KOPT-K1 (cell line): ENCODE measurements at regions not wholly inside any gene's neighbourhood (a gene's known extent, or its start where the extent isn't known, plus 50 kb on each side); places are given as distances from the start of the nearest gene placed in this dataset.

Experiments used
- H3K27ac ChIP-seq: fragments of 200-600 bp; sonication (generic); 2 replicates; pipeline ENCODE4 v1.5.1; 2016; ENCODE audit warnings: antibody characterized with exemption, mild to moderate bottlenecking, low read depth, low read length; ENCODE audit not compliant: poor library complexity, severe bottlenecking
- H3K36me3 ChIP-seq: fragments of 200-600 bp; sonication (generic); 2 replicates; pipeline ENCODE4 v1.5.1; 2017; ENCODE audit warnings: antibody characterized with exemption, mild to moderate bottlenecking, low read length, moderate library complexity; ENCODE audit not compliant: insufficient read depth
- H3K9me3 ChIP-seq: fragments of 200-600 bp; sonication (generic); 2 replicates; pipeline ENCODE4 v1.5.1; 2017; ENCODE audit warnings: antibody characterized with exemption, low read length, mild to moderate bottlenecking; ENCODE audit not compliant: insufficient read depth, poor library complexity, severe bottlenecking

DNA sequence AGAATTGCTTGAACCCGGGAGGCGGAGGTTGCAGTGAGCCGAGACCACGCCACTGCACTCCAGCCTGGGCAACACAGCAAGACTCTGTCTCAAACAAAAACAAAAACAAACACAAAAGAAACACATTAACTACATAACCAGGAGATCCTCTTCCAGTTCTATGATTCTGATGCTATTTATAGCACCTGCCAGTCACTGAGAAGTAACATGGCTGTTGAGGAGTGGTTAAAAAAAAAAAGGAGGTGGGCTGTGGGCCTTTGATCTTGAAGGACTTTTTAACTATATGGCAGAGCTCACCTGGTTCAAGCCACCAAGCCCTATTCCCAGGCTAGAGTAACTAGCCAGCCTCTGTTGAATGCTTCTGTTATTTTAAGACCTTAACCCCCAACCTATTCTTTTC is 148.8 kb downstream of the ZBTB18 start:
- Histone ChIP-seq H3K9me3 (no peaks in the 10 kb centered on the region), H3K36me3 (no peaks in the 10 kb centered on the region), H3K27ac (no peak overlapping the region)

DNA sequence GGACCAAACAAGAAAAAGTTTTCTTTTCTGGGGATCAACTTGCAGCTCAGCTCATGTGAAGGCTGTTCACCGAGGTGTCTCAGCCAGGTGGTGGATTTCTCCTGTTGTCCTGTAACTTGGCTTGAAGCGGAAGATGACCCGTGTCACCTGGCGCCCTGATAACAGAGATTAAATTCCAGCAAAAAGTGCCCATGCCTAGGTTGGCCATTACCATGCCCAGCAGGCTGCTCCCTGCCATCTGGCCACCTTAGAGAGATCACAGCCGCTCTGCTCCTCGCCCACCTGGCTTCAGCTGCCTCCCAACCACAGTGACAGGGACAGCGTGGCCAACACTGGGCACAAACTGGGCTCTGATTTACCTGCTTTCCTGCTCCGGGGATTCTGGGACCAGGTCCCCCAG is 149.5 kb downstream of the ZBTB18 start:
- H3K36me3 ChIP-seq = no peaks in the 10 kb centered on the region
- H3K27ac ChIP-seq = no peak overlapping the region
- no peaks in the 10 kb centered on the region for H3K9me3 ChIP-seq

DNA sequence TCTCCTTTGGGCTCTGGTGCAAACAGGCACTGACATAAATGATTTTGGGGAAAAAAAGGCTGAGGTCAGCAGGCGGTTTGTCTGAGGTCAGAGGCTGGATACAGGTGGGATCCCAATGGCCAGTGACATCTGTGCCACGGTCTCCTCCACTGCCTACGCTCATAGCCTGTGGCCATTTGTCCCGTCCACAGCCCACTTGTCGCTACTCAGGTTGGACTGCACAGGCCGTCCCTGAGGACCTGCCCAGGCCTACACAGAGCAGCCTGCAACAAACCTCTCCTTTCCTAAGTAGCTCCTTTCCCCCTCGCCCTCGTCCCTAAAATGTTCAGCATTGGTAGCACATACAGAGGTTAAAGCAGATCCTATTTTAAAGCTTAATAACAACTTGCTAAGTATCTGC is 150.7 kb downstream of the ZBTB18 start:
- no peak overlapping the region for H3K27ac ChIP-seq
- H3K9me3 ChIP-seq = no peaks in the 10 kb centered on the region
- no peaks in the 10 kb centered on the region for H3K36me3 ChIP-seq

DNA sequence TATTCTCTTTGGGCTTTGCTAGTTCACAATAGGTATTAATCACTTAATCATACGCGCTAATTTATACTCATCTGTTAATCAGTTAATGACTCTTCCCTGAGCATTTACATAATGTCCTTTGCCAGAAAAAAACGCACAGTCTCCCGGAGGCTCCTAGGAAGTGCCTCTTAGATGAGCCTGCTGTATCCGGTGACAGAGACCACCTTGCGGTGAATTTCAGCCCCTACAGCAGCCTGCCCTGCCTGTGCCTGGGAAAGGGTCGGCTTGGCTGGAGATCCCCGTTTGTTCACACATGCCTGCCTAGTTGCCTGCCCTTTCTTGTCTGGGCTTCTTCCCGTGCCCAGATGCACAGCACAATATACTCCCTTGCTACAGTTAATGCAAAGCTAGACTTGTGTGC is 152.9 kb downstream of the ZBTB18 start:
- no peaks in the 10 kb centered on the region for H3K36me3 ChIP-seq

DNA sequence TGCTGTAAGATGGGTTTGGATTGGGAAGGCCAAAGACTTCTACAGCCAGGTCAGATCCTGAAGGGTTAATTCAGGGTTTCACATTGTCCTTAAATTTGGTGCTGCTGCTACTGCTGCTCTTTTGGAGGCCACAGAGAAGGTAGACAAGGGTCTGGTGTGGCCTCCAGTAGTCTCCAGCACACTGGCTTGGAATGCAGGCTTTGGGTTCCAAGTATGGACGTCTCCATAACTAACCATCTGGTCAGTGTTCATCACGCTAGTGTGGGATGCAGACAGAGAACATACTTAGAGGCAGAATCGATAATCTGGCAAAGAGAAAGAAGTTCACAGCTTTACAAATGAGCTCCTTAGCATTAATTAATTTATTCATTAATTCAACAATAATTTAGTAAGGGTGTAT is 154.1 kb downstream of the ZBTB18 start:
- H3K27ac ChIP-seq = no peak overlapping the region
- no peaks in the 10 kb centered on the region for H3K9me3 ChIP-seq
- no peaks in the 10 kb centered on the region for H3K36me3 ChIP-seq

More for the DNA sequence above, 152.9 kb downstream of the ZBTB18 start:
- no peak overlapping the region for H3K27ac ChIP-seq
- no peaks in the 10 kb centered on the region for H3K9me3 ChIP-seq

DNA sequence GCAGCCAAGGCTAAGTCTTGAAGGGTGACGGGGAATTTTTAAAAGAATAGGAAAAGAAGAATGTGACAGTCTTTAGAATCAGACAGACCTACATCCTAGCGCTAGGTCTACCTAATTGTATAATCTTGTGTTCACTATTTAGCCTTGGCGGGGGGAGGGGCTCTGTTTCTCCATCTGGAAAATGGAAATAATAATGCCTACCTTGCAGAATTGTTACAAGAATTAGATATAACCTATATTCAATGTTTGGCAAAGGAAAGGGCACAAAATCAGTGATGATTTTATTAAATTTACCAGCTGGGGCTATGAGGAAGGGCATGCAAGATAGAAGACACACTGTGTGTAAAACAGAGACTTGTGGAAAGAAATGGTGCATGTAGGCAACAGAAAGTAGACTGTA is 154.8 kb downstream of the ZBTB18 start:
- H3K27ac ChIP-seq = no peak overlapping the region
- no peaks in the 10 kb centered on the region for H3K9me3 ChIP-seq
- no peaks in the 10 kb centered on the region for H3K36me3 ChIP-seq

DNA sequence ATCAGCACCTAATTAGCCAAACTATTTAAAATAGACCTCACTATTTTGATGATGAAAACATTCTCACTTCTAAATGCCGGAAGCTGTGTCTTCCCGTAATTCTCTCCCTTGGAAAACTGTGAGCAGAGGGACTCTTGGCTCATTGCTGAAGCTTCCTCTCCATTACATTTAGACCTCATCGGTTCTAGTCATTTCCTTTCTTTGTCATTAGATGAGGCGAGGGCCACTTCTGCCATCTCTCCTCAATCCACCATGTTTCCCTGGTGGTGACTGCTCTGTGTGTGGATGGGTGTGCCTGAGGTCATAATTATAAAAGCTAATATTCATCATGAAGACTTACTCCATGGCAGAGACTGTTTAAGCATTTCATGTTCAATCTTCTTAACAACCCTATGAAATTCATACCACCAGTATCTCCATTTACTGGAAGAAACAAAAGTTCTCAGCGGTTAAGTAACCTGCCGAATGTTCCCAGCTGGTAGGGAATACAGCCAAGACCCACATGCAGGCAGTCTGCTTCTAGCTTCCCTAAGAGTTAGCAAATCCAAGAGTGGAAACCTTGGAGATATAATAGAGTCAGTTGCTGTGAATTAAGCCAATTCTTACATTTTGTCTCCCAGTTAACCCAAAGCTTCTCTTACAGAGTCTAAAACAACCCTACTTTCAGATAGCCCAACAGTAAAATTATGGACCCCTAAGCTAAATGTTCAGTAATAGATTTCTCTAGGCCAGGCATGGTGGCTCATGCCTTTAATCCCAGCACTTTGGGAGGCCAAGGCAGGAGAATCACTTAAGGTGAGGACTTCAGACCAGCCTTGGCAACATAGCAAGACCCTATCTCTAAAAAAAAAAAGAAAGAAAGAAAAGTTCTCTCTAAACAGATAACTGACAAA is 156.2 kb downstream of the ZBTB18 start:
- Histone ChIP-seq H3K27ac (no peak overlapping the region), H3K9me3 (no peaks in the 10 kb centered on the region), H3K36me3 (no peaks in the 10 kb centered on the region)

DNA sequence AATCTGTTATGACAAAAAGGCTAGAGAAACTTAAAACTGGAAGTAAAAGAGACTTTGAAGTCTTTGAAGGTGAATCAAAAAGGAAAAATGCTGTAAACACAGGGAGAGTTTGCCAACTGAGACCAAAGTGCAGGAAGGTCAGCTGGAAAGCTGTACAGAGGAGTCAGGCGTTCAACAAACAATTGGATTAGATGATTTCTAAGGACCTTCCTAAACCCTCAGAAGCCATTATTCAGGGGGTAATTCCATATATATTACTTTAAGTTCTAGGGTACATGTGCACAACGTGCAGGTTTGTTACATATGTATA is 156.8 kb downstream of the ZBTB18 start:
- no peaks in the 10 kb centered on the region for H3K9me3 ChIP-seq
- H3K27ac ChIP-seq = no peak overlapping the region
- H3K36me3 ChIP-seq = no peaks in the 10 kb centered on the region

DNA sequence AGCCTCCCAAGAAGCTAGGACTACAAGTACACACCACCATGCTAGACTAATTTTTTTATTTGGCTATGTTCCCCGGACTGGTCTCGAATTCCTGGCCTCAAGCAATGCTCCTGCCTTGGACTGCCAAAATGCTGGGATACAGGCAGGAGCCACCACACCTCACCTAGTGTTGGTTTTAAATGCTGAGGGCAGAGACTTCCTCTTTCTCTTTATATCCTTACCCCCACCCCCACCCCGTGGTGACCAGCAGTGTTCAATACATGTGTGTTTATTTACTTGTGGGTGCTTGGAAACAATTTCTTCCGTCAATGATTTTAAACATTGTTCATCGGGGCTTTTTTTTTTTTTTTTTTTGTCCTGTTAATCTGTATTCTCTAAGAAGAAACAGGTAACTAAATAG is 158.9 kb downstream of the ZBTB18 start:
- Histone ChIP-seq H3K9me3 (no peaks in the 10 kb centered on the region), H3K27ac (no peak overlapping the region)

DNA sequence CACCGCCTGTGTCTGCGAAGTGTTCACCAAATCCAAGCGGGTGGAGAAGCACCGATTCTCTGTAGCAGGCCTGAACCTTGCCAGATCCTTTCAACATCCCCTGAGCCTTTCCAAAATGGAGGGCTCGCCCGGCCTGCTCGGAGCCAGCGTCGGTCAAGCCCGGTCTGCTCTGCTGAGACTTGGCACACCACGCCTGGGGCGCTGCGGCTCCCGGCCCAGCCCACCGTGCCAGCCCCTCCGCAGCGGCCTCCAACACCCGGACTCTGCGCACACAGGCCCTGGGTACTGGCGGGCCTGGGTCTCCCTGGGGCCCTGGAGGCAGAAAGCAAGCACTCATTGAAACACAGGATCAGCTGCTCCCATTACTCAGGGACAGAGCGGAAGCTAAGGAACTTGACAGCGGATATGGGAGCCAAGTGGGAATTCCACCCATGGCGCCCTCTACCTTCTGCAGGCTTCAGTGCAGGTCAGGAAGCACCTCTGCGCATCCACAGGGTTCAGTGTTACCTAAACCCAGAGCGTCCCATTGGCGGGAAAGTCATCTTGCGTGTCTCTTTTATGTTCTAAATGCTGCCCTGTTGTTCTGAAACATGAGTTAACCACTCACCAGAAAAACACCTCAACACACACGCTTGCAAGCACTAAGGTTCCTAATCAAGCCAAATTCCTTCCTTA is 159.9 kb downstream of the ZBTB18 start:
- Histone ChIP-seq H3K36me3 (no peaks in the 10 kb centered on the region), H3K27ac (no peak overlapping the region)

More for the DNA sequence above, 158.9 kb downstream of the ZBTB18 start:
- no peaks in the 10 kb centered on the region for H3K36me3 ChIP-seq

DNA sequence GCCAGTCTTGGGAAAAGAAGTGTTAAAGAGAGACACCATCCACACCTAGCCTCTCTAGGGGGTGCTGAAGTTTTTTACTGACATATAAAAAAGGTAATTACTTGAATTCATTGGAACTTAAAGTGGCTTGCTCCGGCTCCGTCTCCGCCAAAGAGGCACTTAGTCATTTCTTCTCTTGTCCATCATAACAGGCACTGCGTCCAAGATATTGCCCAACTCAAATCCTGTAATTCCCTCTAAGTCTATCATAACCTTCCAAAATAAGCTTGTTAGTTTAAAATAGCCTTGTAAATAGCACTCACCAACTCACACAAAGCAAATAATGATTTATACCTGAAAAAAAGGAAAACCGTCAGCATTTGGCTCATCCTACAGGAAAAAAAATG is 160.5 kb downstream of the ZBTB18 start:
- Histone ChIP-seq H3K9me3 (no peaks in the 10 kb centered on the region), H3K36me3 (no peaks in the 10 kb centered on the region), H3K27ac (no peak overlapping the region)

More for the DNA sequence above, 159.9 kb downstream of the ZBTB18 start:
- H3K9me3 ChIP-seq = no peaks in the 10 kb centered on the region

DNA sequence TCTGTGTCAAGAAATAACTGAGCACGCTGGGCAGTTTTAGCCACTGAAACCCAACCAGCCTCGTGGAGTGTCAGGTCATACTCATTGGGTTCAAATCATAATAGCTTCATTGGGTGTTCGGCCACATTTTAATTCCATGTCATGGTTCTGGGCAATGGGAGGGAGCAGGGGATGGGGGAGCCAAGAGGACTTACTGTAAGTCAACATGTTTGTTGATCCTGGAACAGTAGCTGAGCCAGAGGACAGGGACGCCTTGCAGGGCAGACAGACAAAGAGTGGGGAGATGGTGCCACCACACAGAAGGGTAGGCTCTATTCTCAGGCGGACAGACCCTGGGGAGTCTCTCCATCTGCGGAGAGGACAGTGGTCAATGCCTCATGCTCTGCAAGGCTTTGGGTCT is 161.1 kb downstream of the ZBTB18 start:
- no peak overlapping the region for H3K27ac ChIP-seq
- H3K36me3 ChIP-seq = no peaks in the 10 kb centered on the region
- H3K9me3 ChIP-seq = no peaks in the 10 kb centered on the region

DNA sequence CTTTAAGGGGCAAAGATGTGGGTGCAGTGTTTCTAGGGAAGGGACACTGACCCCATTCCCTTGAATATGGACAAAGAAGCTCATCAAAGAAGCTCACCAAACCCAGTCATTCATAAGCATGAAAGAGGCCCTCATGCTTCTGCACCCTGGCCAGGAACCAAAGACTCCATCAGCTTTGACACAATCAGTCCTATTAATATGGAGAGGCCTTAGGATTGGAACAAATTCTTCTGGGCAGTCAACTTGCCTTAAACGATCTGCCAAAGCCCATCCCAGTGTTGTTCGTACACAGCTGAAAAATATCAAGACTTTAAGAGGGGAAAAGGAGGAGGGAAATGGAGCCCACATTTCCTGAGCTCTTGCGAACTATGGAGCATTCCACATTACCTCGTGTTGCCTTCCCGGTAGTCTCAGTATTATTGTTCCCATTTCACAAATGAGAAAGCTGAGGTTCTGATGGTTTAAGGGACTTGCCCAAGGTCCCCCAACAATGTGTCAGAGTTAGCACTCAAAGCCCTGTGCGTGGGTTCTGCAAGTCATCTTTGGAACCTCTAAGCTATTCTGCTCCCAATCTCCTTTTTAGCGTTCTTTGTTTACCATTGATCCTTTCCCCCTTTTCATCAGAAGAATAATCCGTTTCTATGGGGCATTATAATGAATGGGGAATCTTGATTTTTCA is 161.9 kb downstream of the ZBTB18 start:
- Histone ChIP-seq H3K36me3 (no peaks in the 10 kb centered on the region), H3K9me3 (no peaks in the 10 kb centered on the region), H3K27ac (no peak overlapping the region)

DNA sequence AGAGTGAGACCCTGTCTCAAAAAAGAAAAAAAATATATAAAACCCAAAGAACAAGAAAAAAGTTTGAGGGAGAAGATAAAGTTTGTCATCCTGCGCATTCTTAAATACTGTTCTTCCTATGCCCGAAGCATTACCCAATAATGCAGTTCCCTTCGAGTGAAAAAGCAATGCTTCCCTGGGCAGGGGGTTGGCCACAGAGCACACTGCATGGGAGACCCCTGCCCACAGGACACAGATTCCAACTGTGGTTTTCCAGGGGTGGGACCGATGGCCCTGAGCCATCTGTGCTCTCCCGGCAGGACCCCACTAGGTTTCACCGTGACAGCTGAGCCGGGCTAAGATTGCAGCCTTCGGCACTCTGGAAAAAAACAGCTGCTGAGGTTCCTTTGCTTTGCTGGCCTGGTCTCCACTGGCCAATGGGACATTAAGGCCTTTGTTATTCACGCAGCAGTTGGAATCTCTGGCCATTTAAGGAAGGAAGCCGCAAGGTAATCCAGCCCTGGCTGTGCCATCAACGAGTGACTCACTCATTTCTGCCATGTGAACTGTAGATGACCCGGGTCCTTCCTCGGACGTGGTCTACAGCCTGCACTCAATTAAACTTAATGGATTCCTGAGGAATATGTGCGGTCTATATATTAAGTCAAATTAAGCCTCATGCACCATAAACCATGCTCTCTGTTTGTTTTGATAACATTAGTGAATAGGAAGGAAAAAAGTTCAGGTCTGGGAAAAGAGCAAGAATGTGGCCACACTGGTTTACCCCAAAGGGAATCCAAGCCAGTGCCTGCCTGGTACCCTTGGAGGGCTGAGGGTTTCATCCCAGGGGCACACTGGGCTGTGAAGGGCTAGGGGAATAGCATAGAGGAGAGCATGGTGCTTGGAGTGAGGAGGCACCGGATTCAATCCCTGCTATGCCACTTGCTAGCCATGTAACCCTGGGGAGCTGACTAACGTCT is 163.2 kb downstream of the ZBTB18 start:
- no peak overlapping the region for H3K27ac ChIP-seq
- no peaks in the 10 kb centered on the region for H3K9me3 ChIP-seq
- no peaks in the 10 kb centered on the region for H3K36me3 ChIP-seq

DNA sequence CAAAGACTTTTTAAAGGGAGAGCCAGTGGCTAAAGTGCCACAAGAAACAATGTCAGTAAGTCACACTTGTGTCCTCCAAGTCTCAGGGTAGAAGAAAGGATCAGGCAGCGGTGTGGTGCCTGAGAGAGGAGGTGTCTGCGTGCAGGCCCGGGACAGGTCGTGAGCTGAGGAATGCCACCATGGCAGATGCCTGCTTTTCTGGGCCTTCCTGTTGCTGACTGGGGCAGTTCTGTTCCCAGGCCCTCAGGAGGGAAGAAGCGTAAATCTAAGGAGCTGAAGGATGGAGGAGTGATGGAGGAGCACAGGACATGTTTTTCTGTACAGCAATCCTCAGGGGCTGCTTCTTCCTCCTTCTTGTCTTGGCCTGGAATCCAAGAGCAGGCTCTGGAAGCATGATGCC is 165.8 kb downstream of the ZBTB18 start:
- H3K9me3 ChIP-seq = no peaks in the 10 kb centered on the region
- no peaks in the 10 kb centered on the region for H3K36me3 ChIP-seq
- H3K27ac ChIP-seq = no peak overlapping the region
